Left colon (tissue), 2 donors: ENCODE measurements at regions not wholly inside any gene's neighbourhood (a gene's known extent, or its start where the extent isn't known, plus 50 kb on each side); places are given as distances from the start of the nearest gene placed in this dataset.

Source experiments
- ATAC-seq: fragments of 200-7000 bp; cut with Tn5 transposase; one replicate; pipeline ENCODE4 v1.9.1; 2020; ENCODE audit warnings: mild to moderate bottlenecking, moderate library complexity
- DNase-seq, 2 donors: peaks; one replicate each; pipeline ENCODE4 v3.0.0-alpha.2; 2020
- intact Hi-C, 2 donors: fragments of 100-400 bp; cut with DNase I in 1 of 2; cut with micrococcal nuclease in 1 of 2; formaldehyde crosslinking; loops; one replicate each; pipeline versions ENCODE4 v1.11.2 to v1.14.0; 2022; cut with DNase I, micrococcal nuclease
- donor health status: DM: no; HTN: no; CAD: no.
- donor health status: DM: yes; HTN: yes; CAD: no.

GRCh38 chr18:51907687-51908597 is 432.1 kb upstream of the DCC start:
- DNase-seq (no peak), ATAC-seq (peak; percentile 84)
- intact Hi-C loops: no loop called here

GRCh38 chr18:51908598-51908944 is 431.4 kb upstream of the DCC start:
- intact Hi-C loops: no loop called here
- ATAC-seq (peak; percentile 59), DNase-seq (no peak)

- intact Hi-C loops: no loop called here
- DNase-seq (no peak), ATAC-seq (no peak)
These were observed 428.4 kb upstream of the DCC start for GRCh38 chr18:51911584-51911983.

- intact Hi-C loops: no loop called here
- ATAC-seq: no peak
- DNase-seq: no peak
These were observed 427.6 kb upstream of the DCC start for GRCh38 chr18:51912381-51912780.

GRCh38 chr18:51915176-51915575 is 424.8 kb upstream of the DCC start:
- ATAC-seq: no peak
- intact Hi-C loops: no loop called here
- DNase-seq: no peak

- intact Hi-C loops: no loop called here
- DNase-seq (no peak), ATAC-seq (no peak)
These were observed 418.1 kb upstream of the DCC start for GRCh38 chr18:51921862-51922261.

- DNase-seq: no peak
- intact Hi-C loops: no loop called here
These were observed 406.1 kb upstream of the DCC start for GRCh38 chr18:51933903-51934302.

GRCh38 chr18:51936115-51936514 is 403.9 kb upstream of the DCC start:
- DNase-seq (no peak), ATAC-seq (no peak)
- intact Hi-C loops: no loop called here

More at GRCh38 chr18:51933903-51934302, 406.1 kb upstream of the DCC start:
- ATAC-seq: no peak

- intact Hi-C loops: no loop called here
- ATAC-seq (no peak), DNase-seq (no peak)
These were observed 398.0 kb upstream of the DCC start for GRCh38 chr18:51941999-51942398.

- ATAC-seq (no peak), DNase-seq (no peak)
- intact Hi-C loops: no loop called here
These were observed 396.7 kb upstream of the DCC start for GRCh38 chr18:51943281-51943680.

- no peak for DNase-seq
- no peak for ATAC-seq
These were observed 393.1 kb upstream of the DCC start for GRCh38 chr18:51946946-51947345.

GRCh38 chr18:51952844-51953243 is 387.2 kb upstream of the DCC start:
- no peak for ATAC-seq
- intact Hi-C loops: no loop called here
- DNase-seq: no peak

More at GRCh38 chr18:51946946-51947345, 393.1 kb upstream of the DCC start:
- intact Hi-C loops: no loop called here

GRCh38 chr18:51953521-51953920 is 386.5 kb upstream of the DCC start:
- no peak for DNase-seq
- no peak for ATAC-seq
- intact Hi-C loops: no loop called here

- DNase-seq (no peak), ATAC-seq (no peak)
- intact Hi-C loops: no loop called here
These were observed 384.9 kb upstream of the DCC start for GRCh38 chr18:51955136-51955535.

- ATAC-seq (no peak), DNase-seq (no peak)
- intact Hi-C loops: no loop called here
These were observed 383.0 kb upstream of the DCC start for GRCh38 chr18:51957001-51957400.

- DNase-seq: no peak
- intact Hi-C loops: no loop called here
- no peak for ATAC-seq
These were observed 359.9 kb upstream of the DCC start for GRCh38 chr18:51980101-51980500.

GRCh38 chr18:51988277-51988676 is 351.7 kb upstream of the DCC start:
- intact Hi-C loops: no loop called here
- ATAC-seq: no peak
- no peak for DNase-seq

GRCh38 chr18:51997129-51997528 is 342.9 kb upstream of the DCC start:
- intact Hi-C loops: no loop called here
- DNase-seq: no peak
- ATAC-seq: no peak

GRCh38 chr18:51998066-51998465 is 341.9 kb upstream of the DCC start:
- intact Hi-C loops: no loop called here
- ATAC-seq: no peak
- no peak for DNase-seq

- intact Hi-C loops: no loop called here
- ATAC-seq (no peak), DNase-seq (no peak)
These were observed 341.3 kb upstream of the DCC start for GRCh38 chr18:51998711-51999110.

GRCh38 chr18:51999351-51999750 is 340.6 kb upstream of the DCC start:
- ATAC-seq (no peak), DNase-seq (no peak)
- intact Hi-C loops: no loop called here
